Urothelium cell line (cell line): ENCODE measurements at regions not wholly inside any gene's neighbourhood (a gene's known extent, or its start where the extent isn't known, plus 50 kb on each side); places are given as distances from the start of the nearest gene placed in this dataset.
"Not testable (repeated sequence)": the region's sequence is repeated elsewhere in the genome, so short reads cannot be mapped to it uniquely, and the experiment has no call there.

Source experiments
- DNase-seq: peaks from one replicate; pipeline ENCODE4 v3.0.0; 2011; ENCODE audit warnings: low spot score, mixed read lengths
- FAIRE-seq: peaks from 2 replicates; lab custom pipeline; 2011; peaks lifted over from hg19 to GRCh38; lab: Jason Lieb, UNC

- no peak for DNase-seq
- no peak for FAIRE-seq
Measured at GRCh38 chr12:31215518-31216232, 110.3 kb downstream of the SINHCAF start.

- DNase-seq (no peak), FAIRE-seq (no peak)
Measured at GRCh38 chr12:31216479-31216878, 109.5 kb downstream of the SINHCAF start.

GRCh38 chr12:31217356-31218130, 108.4 kb downstream of the SINHCAF start:
- DNase-seq, result no peak
- FAIRE-seq, result no peak

- no peak for FAIRE-seq
- no peak for DNase-seq
Measured at GRCh38 chr12:31218203-31219025, 107.5 kb downstream of the SINHCAF start.

- FAIRE-seq, result no peak
- DNase-seq, result no peak
Measured at GRCh38 chr12:31219521-31219920, 106.4 kb downstream of the SINHCAF start.

GRCh38 chr12:31220061-31220460, 105.9 kb downstream of the SINHCAF start:
- FAIRE-seq, result no peak

GRCh38 chr12:31220633-31221550, 105.1 kb downstream of the SINHCAF start:
- DNase-seq (no peak), FAIRE-seq (no peak)

More at GRCh38 chr12:31220061-31220460, 105.9 kb downstream of the SINHCAF start:
- no peak for DNase-seq

GRCh38 chr12:31221551-31221945, 104.4 kb downstream of the SINHCAF start:
- no peak for DNase-seq
- FAIRE-seq, result no peak

GRCh38 chr12:31222620-31223222, 103.2 kb downstream of the SINHCAF start:
- FAIRE-seq (no peak), DNase-seq (no peak)

GRCh38 chr12:31223640-31224039, 102.3 kb downstream of the SINHCAF start:
- peak; percentile 17 for FAIRE-seq
- DNase-seq, result not testable (repeated sequence)

GRCh38 chr12:31224768-31225448, 101.0 kb downstream of the SINHCAF start:
- DNase-seq (no peak), FAIRE-seq (no peak)

GRCh38 chr12:31225656-31226535, 100.1 kb downstream of the SINHCAF start:
- DNase-seq (no peak), FAIRE-seq (no peak)

- FAIRE-seq (no peak), DNase-seq (no peak)
Measured at GRCh38 chr12:31226639-31227038, 99.3 kb downstream of the SINHCAF start.

GRCh38 chr12:31227401-31227981, 98.5 kb downstream of the SINHCAF start:
- no peak for FAIRE-seq
- no peak for DNase-seq

GRCh38 chr12:31228811-31229792, 96.8 kb downstream of the SINHCAF start:
- FAIRE-seq (no peak), DNase-seq (no peak)

- no peak for FAIRE-seq
- no peak for DNase-seq
Measured at GRCh38 chr12:31230004-31230403, 95.9 kb downstream of the SINHCAF start.
